H1 (cell line): ENCODE measurements at regions not wholly inside any gene's neighbourhood (a gene's known extent, or its start where the extent isn't known, plus 50 kb on each side); places are given as distances from the start of the nearest gene placed in this dataset.

Source experiments
- CHD7 ChIP-seq: fragments of 300-600 bp; sonication (generic); IDR thresholded peaks from 2 replicates; pipeline ENCODE4 v1.7.1; 2012; ENCODE audit warnings: low read length, moderate library complexity, mild to moderate bottlenecking, inconsistent platforms; ENCODE audit not compliant: insufficient replicate concordance
- EP300 ChIP-seq, 2 experiments: IDR thresholded peaks; 1 replicate in 1 of 2; 2 replicates in 1 of 2; pipeline ENCODE4 v1.6.1; 2011 to 2012; ENCODE audit warnings: low read depth in 2 of 2, low read length in 2 of 2, mild to moderate bottlenecking in 2 of 2, borderline replicate concordance in 1 of 2, inconsistent platforms in 1 of 2, moderate library complexity in 1 of 2
- EZH2 ChIP-seq: fragments of 200-600 bp; sonication (generic); IDR thresholded peaks from 2 replicates; pipeline ENCODE4 v1.7.1; 2012; ENCODE audit warnings: low read depth, mild to moderate bottlenecking, moderate library complexity, low read length, inconsistent platforms; ENCODE audit not compliant: severe bottlenecking
- MAFK ChIP-seq: IDR thresholded peaks from 2 replicates; pipeline ENCODE4 v1.6.1; 2012; ENCODE audit warnings: low read depth, mild to moderate bottlenecking, improper control_type of control experiment, low read length
- SP1 ChIP-seq: IDR thresholded peaks from 2 replicates; pipeline ENCODE4 v1.6.1; 2011; ENCODE audit warnings: low read depth, low read length
- USF2 ChIP-seq: IDR thresholded peaks from 2 replicates; pipeline ENCODE4 v1.6.1; 2011; ENCODE audit warnings: low read length, improper control_type of control experiment

- TF ChIP-seq EP300 (IDR thresholded peaks at IDR 0.05; ENCODE audit: borderline replicate concordance in 1 of 2, low read depth in 2 of 2, low read length in 2 of 2) (no peak), SP1 (no peak), EZH2 (no peak), MAFK (no peak), CHD7 (no peak), USF2 (no peak)
- TF ChIP-seq, all 59 proteins: peak for 2
Measured at GRCh38 chr11:115612046-115612730, 108.0 kb upstream of the CADM1 start (continued).
